ENCODE measurements at regions not wholly inside any gene's neighbourhood (a gene's known extent, or its start where the extent isn't known, plus 50 kb on each side); places are given as distances from the start of the nearest gene placed in this dataset.

GRCh38 chr13:59182241-59182640, 981.5 kb downstream of the DIAPH3 start:
- FAIRE-seq: no peak
- no peak overlapping the region for H3K4me3 ChIP-seq
- POLR2A ChIA-PET: no interaction called here

GRCh38 chr13:59197397-59197796, 966.3 kb downstream of the DIAPH3 start:
- BruUV-seq (replicated peaks): no TSS peak
- DNase-seq (ENCODE audit: low read depth, low spot score) (no peak), FAIRE-seq (no peak), ATAC-seq (no peak)
- H3K4me3 ChIP-seq: no peak overlapping the region
- H3K27me3 ChIP-seq (replicated peaks in 1 of 2; ENCODE audit: control insufficient read depth in 2 of 2, insufficient read depth in 2 of 2, low read length in 1 of 2): no peaks in the 10 kb centered on the region
- no peaks in the 10 kb centered on the region for H3K36me3 ChIP-seq (ENCODE audit: control insufficient read depth in 2 of 2, insufficient read depth in 2 of 2, low read length in 1 of 2)
- H3K9me3 ChIP-seq (replicated peaks; ENCODE audit: control insufficient read depth, insufficient read depth, low read length): no peaks in the 10 kb centered on the region
- H3K9ac ChIP-seq (ENCODE audit: control insufficient read depth, insufficient read depth, low read length): no peak overlapping the region
- in situ Hi-C loops (cut with MboI) (no loop called here), intact Hi-C loops (cut with micrococcal nuclease; ENCODE audit: unreplicated experiment) (no loop called here)
- no peaks in the 10 kb centered on the region for H3K4me1 ChIP-seq (ENCODE audit: control insufficient read depth, insufficient read depth, low read length)
- SMC1A ChIA-PET (ENCODE audit: uncharacterized antibody, unreplicated experiment): no interaction called here
- CTCF ChIA-PET: no interaction called here
- RAD21 ChIA-PET (ENCODE audit: unreplicated experiment): no interaction called here
- no peaks in the 10 kb centered on the region for H4K20me1 ChIP-seq (ENCODE audit: control insufficient read depth, insufficient read depth)
- no peak overlapping the region for H3K4me2 ChIP-seq (ENCODE audit: control insufficient read depth, insufficient read depth)
- no peak overlapping the region for H3K27ac ChIP-seq (ENCODE audit: control insufficient read depth, insufficient read depth)
- H2AFZ ChIP-seq (ENCODE audit: control insufficient read depth, low read depth, low read length): no peak overlapping the region
- POLR2A ChIA-PET: interaction anchor here (0.5 kb wide), 1 partner anchor 1761 kb away, joined by 5 read pairs; no protein-coding TSS in a partner anchor
- H3K79me2 ChIP-seq (ENCODE audit: control insufficient read depth, insufficient read depth, low read length): no peaks in the 10 kb centered on the region
- WGBS (ENCODE audit: insufficient coverage, insufficient replicate concordance, low lambda C conversion rate, missing lambda C conversion rate): 0% methylated on average over 1 of the region's 1 CpG
- TF ChIP-seq GATAD2B (conservative IDR thresholded peaks at IDR 0.05; ENCODE audit: low read depth): no peak
- TF ChIP-seq, protein P1, sequence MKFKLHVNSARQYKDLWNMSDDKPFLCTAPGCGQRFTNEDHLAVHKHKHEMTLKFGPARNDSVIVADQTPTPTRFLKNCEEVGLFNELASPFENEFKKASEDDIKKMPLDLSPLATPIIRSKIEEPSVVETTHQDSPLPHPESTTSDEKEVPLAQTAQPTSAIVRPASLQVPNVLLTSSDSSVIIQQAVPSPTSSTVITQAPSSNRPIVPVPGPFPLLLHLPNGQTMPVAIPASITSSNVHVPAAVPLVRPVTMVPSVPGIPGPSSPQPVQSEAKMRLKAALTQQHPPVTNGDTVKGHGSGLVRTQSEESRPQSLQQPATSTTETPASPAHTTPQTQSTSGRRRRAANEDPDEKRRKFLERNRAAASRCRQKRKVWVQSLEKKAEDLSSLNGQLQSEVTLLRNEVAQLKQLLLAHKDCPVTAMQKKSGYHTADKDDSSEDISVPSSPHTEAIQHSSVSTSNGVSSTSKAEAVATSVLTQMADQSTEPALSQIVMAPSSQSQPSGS (IDR thresholded peaks at IDR 0.05; ENCODE audit: low read length): no peak
- no peak for TF ChIP-seq CUX1 (IDR thresholded peaks at IDR 0.05; ENCODE audit: insufficient replicate concordance, low read depth, low read length)

More at GRCh38 chr13:59182241-59182640, 981.5 kb downstream of the DIAPH3 start:
- no peaks in the 10 kb centered on the region for H4K20me1 ChIP-seq (ENCODE audit: control insufficient read depth, insufficient read depth)
- ATAC-seq (no peak), DNase-seq (ENCODE audit: low read depth, low spot score) (no peak)
- WGBS (ENCODE audit: insufficient coverage, insufficient replicate concordance, low lambda C conversion rate, missing lambda C conversion rate): 10% methylated on average over 4 of the region's 4 CpGs
- RAD21 ChIA-PET (ENCODE audit: unreplicated experiment): no interaction called here
- H3K79me2 ChIP-seq (ENCODE audit: control insufficient read depth, insufficient read depth, low read length): no peaks in the 10 kb centered on the region
- H3K9me3 ChIP-seq (replicated peaks; ENCODE audit: control insufficient read depth, insufficient read depth, low read length): no peaks in the 10 kb centered on the region
- no peaks in the 10 kb centered on the region for H3K4me1 ChIP-seq (ENCODE audit: control insufficient read depth, insufficient read depth, low read length)
- no peak overlapping the region for H3K4me2 ChIP-seq (ENCODE audit: control insufficient read depth, insufficient read depth)
- SMC1A ChIA-PET (ENCODE audit: uncharacterized antibody, unreplicated experiment): no interaction called here
- no peak overlapping the region for H3K9ac ChIP-seq (ENCODE audit: control insufficient read depth, insufficient read depth, low read length)
- no TSS peak for BruUV-seq (replicated peaks)
- CTCF ChIA-PET: no interaction called here
- no peak for TF ChIP-seq HDGF (IDR thresholded peaks at IDR 0.05)
- no peak for TF ChIP-seq GATAD2B (conservative IDR thresholded peaks at IDR 0.05; ENCODE audit: low read depth)
- no peak for TF ChIP-seq ASH2L (IDR thresholded peaks at IDR 0.05; ENCODE audit: borderline replicate concordance, low read depth)
- TF ChIP-seq BACH1 (IDR thresholded peaks at IDR 0.05; ENCODE audit: borderline replicate concordance): no peak
- TF ChIP-seq CREM (IDR thresholded peaks at IDR 0.05; ENCODE audit: low read depth): no peak
- no peak for TF ChIP-seq SMARCA5 (IDR thresholded peaks at IDR 0.05)
- no peak for TF ChIP-seq ETV6 (conservative IDR thresholded peaks at IDR 0.05 in 1 of 2, IDR thresholded peaks at IDR 0.05 in 1 of 2; ENCODE audit: borderline replicate concordance in 1 of 2, low read depth in 1 of 2)
- no peak for TF ChIP-seq RUNX3 (IDR thresholded peaks at IDR 0.05; ENCODE audit: low read length)
- TF ChIP-seq CBX3 (IDR thresholded peaks at IDR 0.05; ENCODE audit: borderline replicate concordance, low read depth): no peak
- TF ChIP-seq E2F4 (IDR thresholded peaks at IDR 0.05; ENCODE audit: low read depth, low read length): no peak
- no peak for TF ChIP-seq BCL11A (IDR thresholded peaks at IDR 0.05; ENCODE audit: low read depth, low read length)
- H3K36me3 ChIP-seq (ENCODE audit: control insufficient read depth in 2 of 2, insufficient read depth in 2 of 2, low read length in 1 of 2): no peaks in the 10 kb centered on the region
- intact Hi-C loops (cut with micrococcal nuclease; ENCODE audit: unreplicated experiment) (no loop called here), in situ Hi-C loops (cut with MboI) (no loop called here)
- H3K27me3 ChIP-seq (replicated peaks in 1 of 2; ENCODE audit: control insufficient read depth in 2 of 2, insufficient read depth in 2 of 2, low read length in 1 of 2): no peaks in the 10 kb centered on the region
- no peak overlapping the region for H3K27ac ChIP-seq (ENCODE audit: control insufficient read depth, insufficient read depth)
- no peak overlapping the region for H2AFZ ChIP-seq (ENCODE audit: control insufficient read depth, low read depth, low read length)
